HG03432 (cell line): ENCODE measurements at regions not wholly inside any gene's neighbourhood (a gene's known extent, or its start where the extent isn't known, plus 50 kb on each side); places are given as distances from the start of the nearest gene placed in this dataset.

Experiments used
- ATAC-seq: cut with Tn5 transposase; IDR thresholded peaks from one replicate; pipeline ENCODE4 v1.9.1; 2021; ENCODE audit warnings: mild to moderate bottlenecking, moderate library complexity; ENCODE audit not compliant: unreplicated experiment

- ATAC-seq: no peak
These were observed 168.8 kb upstream of the NRIP1 start for GRCh38 chr21:15233611-15234010.

GRCh38 chr21:15236111-15236510 lies 171.3 kb upstream of the NRIP1 start:
- no peak for ATAC-seq

GRCh38 chr21:15240848-15241247 lies 176.0 kb upstream of the NRIP1 start:
- ATAC-seq: no peak

GRCh38 chr21:15241997-15242736 lies 177.4 kb upstream of the NRIP1 start:
- ATAC-seq: no peak

- ATAC-seq: no peak
These were observed 178.1 kb upstream of the NRIP1 start for GRCh38 chr21:15242906-15243305.

- ATAC-seq: no peak
These were observed 178.6 kb upstream of the NRIP1 start for GRCh38 chr21:15243406-15243805.

GRCh38 chr21:15247613-15248012 lies 182.8 kb upstream of the NRIP1 start:
- ATAC-seq: no peak

GRCh38 chr21:15249285-15249993 lies 184.6 kb upstream of the NRIP1 start:
- no peak for ATAC-seq

GRCh38 chr21:15250384-15250783 lies 185.6 kb upstream of the NRIP1 start:
- ATAC-seq: no peak

GRCh38 chr21:15252431-15252830 lies 187.6 kb upstream of the NRIP1 start:
- no peak for ATAC-seq

- ATAC-seq: no peak
These were observed 189.3 kb upstream of the NRIP1 start for GRCh38 chr21:15254111-15254510.

- ATAC-seq: no peak
These were observed 190.5 kb upstream of the NRIP1 start for GRCh38 chr21:15255261-15255660.

- no peak for ATAC-seq
These were observed 191.0 kb upstream of the NRIP1 start for GRCh38 chr21:15255763-15256162.

- ATAC-seq: no peak
These were observed 192.2 kb upstream of the NRIP1 start for GRCh38 chr21:15256996-15257395.

GRCh38 chr21:15257646-15258045 lies 192.8 kb upstream of the NRIP1 start:
- no peak for ATAC-seq

GRCh38 chr21:15259824-15260223 lies 195.0 kb upstream of the NRIP1 start:
- ATAC-seq: no peak

GRCh38 chr21:15260604-15261003 lies 195.8 kb upstream of the NRIP1 start:
- no peak for ATAC-seq

- ATAC-seq: no peak
These were observed 199.4 kb upstream of the NRIP1 start for GRCh38 chr21:15264084-15264665.

- no peak for ATAC-seq
These were observed 207.4 kb upstream of the NRIP1 start for GRCh38 chr21:15272171-15272570.

GRCh38 chr21:15272591-15272990 lies 207.8 kb upstream of the NRIP1 start:
- ATAC-seq: no peak

- ATAC-seq: no peak
These were observed 208.4 kb upstream of the NRIP1 start for GRCh38 chr21:15273244-15273643.
